ENCODE measurements at regions not wholly inside any gene's neighbourhood (a gene's known extent, or its start where the extent isn't known, plus 50 kb on each side); places are given as distances from the start of the nearest gene placed in this dataset.

DNA sequence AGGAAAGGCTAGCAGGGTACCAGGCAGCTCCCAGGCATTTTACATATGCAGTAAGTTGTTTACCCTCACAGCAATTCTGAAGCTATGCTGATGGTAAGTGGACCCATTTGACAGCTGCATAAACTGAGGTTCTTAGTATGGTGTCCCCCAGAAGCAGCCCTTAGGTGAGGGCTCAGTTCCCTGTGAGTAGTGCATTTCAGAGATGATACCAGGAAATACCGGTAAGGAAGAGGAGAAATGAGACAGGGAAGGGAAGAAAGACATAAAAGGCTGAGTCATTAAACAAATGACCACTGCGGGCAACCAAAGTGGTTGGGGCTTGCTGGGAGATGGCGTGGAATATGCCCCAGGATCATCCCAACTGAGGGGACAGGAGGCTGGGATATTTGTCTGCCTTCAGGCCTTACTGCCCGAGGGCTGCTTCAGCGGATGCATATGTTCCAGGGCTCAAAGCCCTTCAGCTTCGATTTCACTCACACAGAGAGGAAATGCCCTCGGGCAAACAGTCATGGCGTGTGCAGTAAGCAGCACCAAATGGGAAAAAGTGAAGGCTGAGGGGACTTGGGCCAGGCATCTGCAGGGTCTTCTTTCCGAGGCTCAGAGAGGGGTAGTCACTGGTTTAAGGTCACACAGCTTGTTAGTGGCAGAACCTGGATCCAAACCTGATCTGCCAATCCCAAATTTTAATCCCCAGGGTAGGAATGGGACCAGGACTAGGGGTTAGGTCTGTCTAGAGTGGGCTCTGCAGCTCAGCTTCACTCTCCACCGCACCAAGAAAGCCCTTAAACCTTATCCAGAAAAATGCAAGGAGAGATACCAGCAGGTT lies 133.7 kb upstream of the RUNX3 start:
- Histone ChIP-seq H3K23ac (ENCODE audit: low read depth, low read length) (no peak overlapping the region), H3K9me3 (ENCODE audit: control insufficient read depth, insufficient read depth, low read length) (no peaks in the 10 kb centered on the region), H4K20me1 (ENCODE audit: insufficient read depth, low read length) (no peaks in the 10 kb centered on the region), H2BK5ac (ENCODE audit: low read depth, low read length, poor library complexity, severe bottlenecking) (no peak overlapping the region), H3K4ac (ENCODE audit: low read depth, low read length) (no peak overlapping the region), H3K4me2 (ENCODE audit: low read depth, low read length) (no peak overlapping the region), H3K18ac (ENCODE audit: low read depth, low read length) (no peak overlapping the region), H3K27ac (ENCODE audit: insufficient read depth, low read length) (no peak overlapping the region), H2AK5ac (ENCODE audit: low read depth, low read length) (no peak overlapping the region), H3K4me3 (ENCODE audit: insufficient read depth, low read depth, low read length) (no peak overlapping the region), H2BK15ac (ENCODE audit: low read depth, low read length) (no peak overlapping the region), H4K8ac (ENCODE audit: low read depth in 2 of 2, low read length in 2 of 2) (no peak overlapping the region), H3K4me1 (ENCODE audit: control insufficient read depth, insufficient read depth, low read length) (no peaks in the 10 kb centered on the region; the same call in 1 of the 2 replicates), H3K9me1 (ENCODE audit: insufficient read depth, low read length) (no peaks in the 10 kb centered on the region), H3K27me3 (ENCODE audit: control insufficient read depth, insufficient read depth, low read length) (peaks cover 63% of the 10 kb centered on the region), H3K79me1 (ENCODE audit: low read depth in 1 of 2, low read length in 2 of 2) (no peaks in the 10 kb centered on the region), H3K9ac (ENCODE audit: low read depth, low read length) (no peak overlapping the region), H4K5ac (ENCODE audit: low read depth, low read length) (no peak overlapping the region), H2BK120ac (ENCODE audit: low read depth, low read length) (no peak overlapping the region), H4K91ac (ENCODE audit: insufficient read depth, low read depth, low read length) (no peak overlapping the region), H3K56ac (ENCODE audit: extremely low read depth, insufficient read depth, low read length) (no peak overlapping the region), H2AFZ (replicated peaks; ENCODE audit: low read length, poor library complexity) (no peak overlapping the region), H2AK9ac (replicated peaks; ENCODE audit: low read depth, low read length, poor library complexity) (no peak overlapping the region), H2BK20ac (ENCODE audit: low read depth, low read length) (no peak overlapping the region), H3K36me3 (ENCODE audit: control insufficient read depth, insufficient read depth, low read length) (no peaks in the 10 kb centered on the region), H3K14ac (replicated peaks; ENCODE audit: low read depth, low read length) (no peak overlapping the region)
- CTCF ChIA-PET: interaction anchor here (0.8 kb wide), 1 partner anchor 11 kb away, joined by 3 read pairs; no protein-coding TSS in a partner anchor
- in situ Hi-C loops (cut with MboI; ENCODE audit: low sequenced_read_pairs): no loop called here
- no peak for TF ChIP-seq USF2 (IDR thresholded peaks at IDR 0.05; ENCODE audit: low read depth, low read length)
- TF ChIP-seq CTCF (conservative IDR thresholded peaks at IDR 0.05; ENCODE audit: low read depth, low read length): no peak
- no peak for TF ChIP-seq NFE2L2 (IDR thresholded peaks at IDR 0.05; ENCODE audit: low read depth, low read length)
- no peak for TF ChIP-seq RAD21 (IDR thresholded peaks at IDR 0.05; ENCODE audit: low read length)
- no peak for TF ChIP-seq SMC3 (IDR thresholded peaks at IDR 0.05; ENCODE audit: low read depth, low read length)
- TF ChIP-seq MAFK (IDR thresholded peaks at IDR 0.05; ENCODE audit: low read depth, low read length): no peak
- no peak for TF ChIP-seq BHLHE40 (IDR thresholded peaks at IDR 0.05; ENCODE audit: low read depth, low read length)
- no peak for TF ChIP-seq MAZ (IDR thresholded peaks at IDR 0.05; ENCODE audit: borderline replicate concordance, low read depth, low read length)
- TF ChIP-seq POLR2A (IDR thresholded peaks at IDR 0.05; ENCODE audit: low read depth, low read length): no peak
- no peak for TF ChIP-seq MXI1 (IDR thresholded peaks at IDR 0.05; ENCODE audit: borderline replicate concordance, low read depth, low read length)
- TF ChIP-seq RFX5 (IDR thresholded peaks at IDR 0.05; ENCODE audit: low read depth, low read length): no peak
- POLR2A ChIA-PET (ENCODE audit: unreplicated experiment): no interaction called here
- 100% methylated on average over 1 of the region's 10 CpGs; no CpG with 5 or more reads in 1 of the 2 experiments for WGBS, 2 experiments (ENCODE audit: extremely low coverage in 2 of 2, insufficient read length in 1 of 2)
- intact Hi-C loops (cut with micrococcal nuclease): no loop called here
- no peak for ATAC-seq (ENCODE audit: low read depth)
- dilution Hi-C loops (cut with HindIII; ENCODE audit: low sequenced_read_pairs, unreplicated experiment): no loop called here
- BruUV-seq (replicated peaks): no TSS peak
- DNase-seq: no peak

Data from IMR-90 (cell line).